ENCODE measurements at regions not wholly inside any gene's neighbourhood (a gene's known extent, or its start where the extent isn't known, plus 50 kb on each side); places are given as distances from the start of the nearest gene placed in this dataset.

- DNase-seq: no peak
- H3K9me3 Mint-ChIP-seq: peaks cover 0 to 5% (median 0%) of the 10 kb centered on the region in 7 donors
- no peak overlapping the region for H3K4me2 ChIP-seq (replicated peaks; ENCODE audit: extremely low read depth, low read length, poor library complexity, severe bottlenecking)
- no peaks in the 10 kb centered on the region for H3K4me1 Mint-ChIP-seq
- 94% methylated on average over 5 of the region's 8 CpGs for WGBS (ENCODE audit: insufficient coverage)
- H3K9me3 ChIP-seq (replicated peaks in 1 of 2; ENCODE audit: control insufficient read depth in 1 of 2, insufficient read depth in 1 of 2, low read length in 2 of 2): no peaks in the 10 kb centered on the region
- H4K20me1 ChIP-seq (ENCODE audit: insufficient read depth, low read length): no peaks in the 10 kb centered on the region
- H2AFZ ChIP-seq (ENCODE audit: insufficient read depth, low read depth, low read length, poor library complexity, severe bottlenecking): no peak overlapping the region
- H3K4me3 Mint-ChIP-seq: no peak overlapping the region
- H3K4me3 ChIP-seq (replicated peaks in 1 of 3; ENCODE audit: low read depth in 2 of 3, low read length in 3 of 3): no peak overlapping the region
- no peaks in the 10 kb centered on the region for H3K4me1 ChIP-seq (ENCODE audit: control insufficient read depth in 1 of 2, insufficient read depth in 2 of 2, low read length in 2 of 2)
- peaks cover 0 to 3% (median 1%) of the 10 kb centered on the region in 3 donors for H3K27me3 Mint-ChIP-seq (ENCODE audit: low read depth in 3 of 3)
- no peaks in the 10 kb centered on the region for H3K27me3 ChIP-seq (ENCODE audit: control insufficient read depth in 2 of 2, insufficient read depth in 2 of 2, low read length in 2 of 2)
- H3K79me2 ChIP-seq (ENCODE audit: insufficient read depth, low read length): no peaks in the 10 kb centered on the region
- intact Hi-C loops (cut with micrococcal nuclease): no loop called here
- TF ChIP-seq, protein P1, sequence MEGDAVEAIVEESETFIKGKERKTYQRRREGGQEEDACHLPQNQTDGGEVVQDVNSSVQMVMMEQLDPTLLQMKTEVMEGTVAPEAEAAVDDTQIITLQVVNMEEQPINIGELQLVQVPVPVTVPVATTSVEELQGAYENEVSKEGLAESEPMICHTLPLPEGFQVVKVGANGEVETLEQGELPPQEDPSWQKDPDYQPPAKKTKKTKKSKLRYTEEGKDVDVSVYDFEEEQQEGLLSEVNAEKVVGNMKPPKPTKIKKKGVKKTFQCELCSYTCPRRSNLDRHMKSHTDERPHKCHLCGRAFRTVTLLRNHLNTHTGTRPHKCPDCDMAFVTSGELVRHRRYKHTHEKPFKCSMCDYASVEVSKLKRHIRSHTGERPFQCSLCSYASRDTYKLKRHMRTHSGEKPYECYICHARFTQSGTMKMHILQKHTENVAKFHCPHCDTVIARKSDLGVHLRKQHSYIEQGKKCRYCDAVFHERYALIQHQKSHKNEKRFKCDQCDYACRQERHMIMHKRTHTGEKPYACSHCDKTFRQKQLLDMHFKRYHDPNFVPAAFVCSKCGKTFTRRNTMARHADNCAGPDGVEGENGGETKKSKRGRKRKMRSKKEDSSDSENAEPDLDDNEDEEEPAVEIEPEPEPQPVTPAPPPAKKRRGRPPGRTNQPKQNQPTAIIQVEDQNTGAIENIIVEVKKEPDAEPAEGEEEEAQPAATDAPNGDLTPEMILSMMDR (IDR thresholded peaks at IDR 0.05): no peak
- H3K27ac Mint-ChIP-seq: no peak overlapping the region
- no peaks in the 10 kb centered on the region for H3K36me3 Mint-ChIP-seq
- H3K36me3 ChIP-seq (replicated peaks in 1 of 2; ENCODE audit: control insufficient read depth in 1 of 2, insufficient read depth in 2 of 2, low read length in 2 of 2): no peaks in the 10 kb centered on the region
- no peak overlapping the region for H3K27ac ChIP-seq (ENCODE audit: low read depth in 1 of 2, low read length in 2 of 2)
- H3K9ac ChIP-seq (ENCODE audit: insufficient read depth, low read length, poor library complexity, severe bottlenecking): no peak overlapping the region
Observed at GRCh38 chr20:52921340-52921739, 50.8 kb upstream of the TSHZ2 start.

DNA sequence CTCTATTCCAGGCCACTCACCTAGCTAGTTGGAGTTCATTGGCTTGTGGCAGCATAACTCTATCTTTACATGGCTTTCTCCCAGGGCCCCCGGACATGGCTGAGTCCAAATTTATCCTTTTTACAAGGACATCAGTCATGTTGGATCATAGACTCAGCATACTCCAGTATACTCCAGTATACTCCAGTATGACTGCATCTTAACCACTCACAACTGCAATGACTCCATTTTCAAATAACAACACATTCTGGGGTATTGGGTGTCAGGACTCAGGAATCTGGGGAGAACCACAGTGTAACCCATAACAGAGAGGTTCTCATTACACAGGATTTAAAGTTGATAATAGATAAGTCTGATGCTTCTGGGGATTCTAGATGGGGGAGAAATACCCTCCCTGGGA, 53.8 kb upstream of the TSHZ2 start:
- 75% methylated on average over 1 of the region's 1 CpG for WGBS (ENCODE audit: insufficient coverage)
- Mint-ChIP-seq H3K4me1 (no peaks in the 10 kb centered on the region), H3K4me3 (no peak overlapping the region), H3K27ac (no peak overlapping the region), H3K27me3 (ENCODE audit: low read depth in 3 of 3) (peaks cover 0 to 3% (median 0%) of the 10 kb centered on the region in 3 donors), H3K9me3 (peaks cover 0 to 12% (median 2%) of the 10 kb centered on the region in 7 donors), H3K36me3 (no peaks in the 10 kb centered on the region)
- no peak for DNase-seq
- H3K4me2 ChIP-seq (replicated peaks; ENCODE audit: extremely low read depth, low read length, poor library complexity, severe bottlenecking): no peak overlapping the region
- H3K27me3 ChIP-seq (ENCODE audit: control insufficient read depth in 2 of 2, insufficient read depth in 2 of 2, low read length in 2 of 2): no peaks in the 10 kb centered on the region
- no peaks in the 10 kb centered on the region for H3K36me3 ChIP-seq (replicated peaks in 1 of 2; ENCODE audit: control insufficient read depth in 1 of 2, insufficient read depth in 2 of 2, low read length in 2 of 2)
- peaks cover 0 to 11% of the 10 kb centered on the region in 2 donors for H3K9me3 ChIP-seq (replicated peaks in 1 of 2; ENCODE audit: control insufficient read depth in 1 of 2, insufficient read depth in 1 of 2, low read length in 2 of 2)
- H3K9ac ChIP-seq (ENCODE audit: insufficient read depth, low read length, poor library complexity, severe bottlenecking): no peak overlapping the region
- no peaks in the 10 kb centered on the region for H3K4me1 ChIP-seq (ENCODE audit: control insufficient read depth in 1 of 2, insufficient read depth in 2 of 2, low read length in 2 of 2)
- TF ChIP-seq, protein P1 (IDR thresholded peaks at IDR 0.05): no peak
- H2AFZ ChIP-seq (ENCODE audit: insufficient read depth, low read depth, low read length, poor library complexity, severe bottlenecking): no peak overlapping the region
- no peaks in the 10 kb centered on the region for H3K79me2 ChIP-seq (ENCODE audit: insufficient read depth, low read length)
- H3K27ac ChIP-seq (ENCODE audit: low read depth in 1 of 2, low read length in 2 of 2): no peak overlapping the region
- intact Hi-C loops (cut with micrococcal nuclease): no loop called here
- H3K4me3 ChIP-seq (replicated peaks in 1 of 3; ENCODE audit: low read depth in 2 of 3, low read length in 3 of 3): no peak overlapping the region
- no peaks in the 10 kb centered on the region for H4K20me1 ChIP-seq (ENCODE audit: insufficient read depth, low read length)

Data from CD14-positive monocyte (primary cell).